ENCODE measurements at regions not wholly inside any gene's neighbourhood (a gene's known extent, or its start where the extent isn't known, plus 50 kb on each side); places are given as distances from the start of the nearest gene placed in this dataset.

- TF ChIP-seq CTCF (conservative IDR thresholded peaks at IDR 0.05): no peak
- TF ChIP-seq EZH2 (IDR thresholded peaks at IDR 0.05; ENCODE audit: low read depth): no peak
Measured at GRCh38 chr18:42480441-42480840, 525.4 kb downstream of the PIK3C3 start.
